ENCODE measurements at regions not wholly inside any gene's neighbourhood (a gene's known extent, or its start where the extent isn't known, plus 50 kb on each side); places are given as distances from the start of the nearest gene placed in this dataset.

- no peak for ATAC-seq
Observed at GRCh38 chr2:118557016-118557415, 290.4 kb downstream of the EN1 start.

DNA sequence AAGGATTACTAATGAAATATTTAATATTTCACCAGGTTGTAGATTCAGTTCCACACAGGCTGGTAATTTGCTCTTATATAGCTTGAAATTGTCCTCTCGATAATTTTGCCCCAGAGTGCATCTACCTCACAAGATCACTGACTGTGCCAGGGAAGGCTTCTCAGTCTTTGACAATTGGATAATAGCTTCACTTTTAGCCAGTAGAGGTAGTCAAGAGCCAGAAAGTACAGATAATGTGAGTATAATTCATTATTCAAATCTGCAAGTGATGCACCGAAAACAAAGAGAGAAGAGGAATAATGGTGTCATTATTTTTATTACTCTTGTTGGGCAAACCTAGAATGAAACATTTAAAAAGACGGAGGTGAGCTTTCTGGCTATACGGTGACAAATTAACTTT, 292.8 kb downstream of the EN1 start:
- no peak for ATAC-seq

- no peak for ATAC-seq
Observed at GRCh38 chr2:118549503-118549902, 297.9 kb downstream of the EN1 start.

DNA sequence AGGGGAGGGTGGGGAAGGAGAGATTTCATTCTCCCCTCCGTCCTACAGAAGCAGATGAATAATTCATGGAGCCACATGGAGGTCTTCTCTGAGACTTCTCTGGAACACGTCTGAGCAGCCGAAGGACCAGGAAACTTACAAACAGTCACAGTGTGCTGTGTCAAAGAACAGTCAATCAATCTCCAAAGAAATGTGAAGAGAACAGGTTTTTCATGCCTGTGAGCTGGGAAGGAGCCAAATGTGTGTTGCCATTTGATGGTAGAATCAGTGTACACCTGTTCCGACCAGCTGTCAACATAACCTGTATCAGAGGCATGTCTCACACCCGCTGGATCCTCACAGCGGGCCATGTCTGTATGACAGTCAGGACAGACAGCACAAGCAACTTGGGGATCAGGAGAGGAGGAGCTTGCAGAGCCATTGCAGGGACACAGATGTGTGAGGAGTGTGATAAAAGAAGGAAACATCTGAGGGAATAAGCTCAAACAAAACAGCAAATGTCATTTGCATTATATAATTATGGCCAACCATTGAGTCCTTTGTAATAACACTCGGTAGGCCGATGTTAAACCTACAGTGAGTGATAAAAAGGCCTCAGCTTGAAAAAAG, 298.5 kb downstream of the EN1 start:
- no peak for ATAC-seq

GRCh38 chr2:118539290-118539689, 308.2 kb downstream of the EN1 start:
- ATAC-seq: no peak

DNA sequence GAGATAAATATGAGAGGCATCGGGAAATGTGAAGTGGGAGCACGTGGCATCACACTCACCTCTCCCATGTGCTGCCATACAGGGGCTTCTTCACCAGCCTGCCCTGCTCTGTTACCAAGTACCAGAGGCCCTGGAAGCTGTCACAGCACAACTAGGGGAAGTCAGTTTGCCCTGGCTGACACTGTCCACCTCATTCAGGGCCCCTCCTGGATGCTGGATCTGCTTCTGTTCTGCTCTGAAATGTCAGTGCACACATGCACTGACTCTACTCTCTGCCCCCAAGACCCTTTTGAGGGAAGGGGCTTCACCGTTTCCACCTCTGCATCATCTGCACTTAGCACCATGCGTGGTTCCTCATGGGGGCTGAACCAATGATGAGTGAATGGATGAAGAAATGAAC, 311.1 kb downstream of the EN1 start:
- ATAC-seq: no peak

- ATAC-seq: no peak
Observed at GRCh38 chr2:118535818-118536212, 311.6 kb downstream of the EN1 start.

- ATAC-seq: no peak
Observed at GRCh38 chr2:118535171-118535817, 312.2 kb downstream of the EN1 start.

GRCh38 chr2:118530976-118531375, 316.5 kb downstream of the EN1 start:
- ATAC-seq: no peak

- no peak for ATAC-seq
Observed at GRCh38 chr2:118529908-118530599, 317.4 kb downstream of the EN1 start.

DNA sequence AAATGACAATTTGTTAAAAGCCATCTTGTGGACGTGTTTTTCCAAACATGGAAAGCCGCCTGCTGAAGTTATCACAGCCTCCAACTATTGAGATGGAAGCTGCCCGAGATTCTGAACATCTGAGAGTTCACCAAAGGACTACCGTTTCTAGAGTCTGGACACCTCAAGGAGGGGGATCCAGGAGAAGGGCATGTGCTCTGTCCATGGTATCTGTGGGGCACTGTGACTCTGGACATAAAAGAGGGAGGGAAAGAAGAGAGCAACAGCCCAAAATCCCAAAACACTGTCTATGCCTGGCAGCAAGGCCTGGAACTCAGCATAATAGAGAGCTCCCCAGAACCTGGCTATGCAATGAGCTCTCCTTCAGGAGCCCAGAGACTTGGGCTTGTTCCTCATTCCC, 319.9 kb downstream of the EN1 start:
- ATAC-seq: no peak

GRCh38 chr2:118525346-118525745, 322.1 kb downstream of the EN1 start:
- no peak for ATAC-seq

DNA sequence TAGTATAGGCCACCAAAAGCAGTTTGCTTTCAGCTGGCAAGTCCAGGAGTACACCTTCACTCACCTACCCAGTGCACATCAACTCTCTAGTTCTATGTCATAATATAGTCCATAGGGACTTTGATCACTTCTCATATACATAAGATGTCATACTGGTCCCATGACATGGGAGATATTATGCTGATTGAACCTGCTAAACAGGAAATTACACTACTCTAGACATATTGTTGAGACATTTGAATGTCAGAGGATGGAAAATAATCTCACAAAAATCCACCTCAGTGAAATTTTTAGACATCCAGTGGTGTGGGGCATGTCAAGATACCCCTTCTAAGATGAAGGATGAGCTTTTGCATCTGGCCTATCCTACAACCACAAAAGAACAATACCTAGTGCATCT, 322.5 kb downstream of the EN1 start:
- no peak for ATAC-seq

DNA sequence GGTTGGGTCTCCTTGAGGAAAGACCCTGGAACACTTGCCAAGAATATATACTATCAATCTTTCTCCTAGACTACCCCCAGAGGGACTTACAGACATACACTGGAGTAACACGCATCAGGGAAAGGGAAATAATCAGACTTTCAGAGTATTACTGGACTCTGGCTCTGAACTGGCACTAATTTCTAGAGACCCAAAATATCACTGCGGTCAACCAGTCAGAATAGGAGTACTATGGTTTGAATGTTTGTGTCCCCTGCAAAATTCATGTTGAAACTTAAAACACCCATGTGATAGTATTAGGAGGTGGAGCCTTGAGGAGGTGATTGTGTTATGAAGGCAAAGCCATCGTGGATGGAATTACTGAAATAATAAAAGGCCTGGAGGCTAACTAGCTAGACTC, 323.7 kb downstream of the EN1 start:
- no peak for ATAC-seq

GRCh38 chr2:118521960-118522359, 325.5 kb downstream of the EN1 start:
- no peak for ATAC-seq

GRCh38 chr2:118521272-118521671, 326.2 kb downstream of the EN1 start:
- ATAC-seq: no peak

DNA sequence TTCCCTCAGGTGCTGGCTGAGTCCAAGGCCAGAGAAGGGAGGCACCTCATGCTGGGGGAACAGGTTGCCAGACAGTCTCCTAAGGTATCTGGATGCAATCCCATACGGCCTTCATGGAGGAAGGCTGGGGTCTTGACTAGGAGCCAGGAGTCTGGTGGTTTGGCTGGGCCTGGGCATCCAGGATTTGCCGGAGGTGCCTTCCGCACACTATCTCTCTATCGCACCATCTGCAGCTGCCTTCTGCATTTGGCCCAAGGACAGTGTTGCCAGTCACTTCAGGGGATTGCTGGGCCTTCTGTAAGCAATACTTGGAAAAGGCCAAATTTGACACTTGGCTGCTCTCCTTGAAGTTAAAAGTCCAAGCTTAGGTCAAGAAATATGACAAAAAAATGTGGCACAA, 327.2 kb downstream of the EN1 start:
- ATAC-seq: no peak

GRCh38 chr2:118519511-118519910, 327.9 kb downstream of the EN1 start:
- ATAC-seq: no peak

- ATAC-seq: no peak
Observed at GRCh38 chr2:118510807-118511206, 336.6 kb downstream of the EN1 start.

GRCh38 chr2:118509319-118510004, 338.0 kb downstream of the EN1 start:
- no peak for ATAC-seq

DNA sequence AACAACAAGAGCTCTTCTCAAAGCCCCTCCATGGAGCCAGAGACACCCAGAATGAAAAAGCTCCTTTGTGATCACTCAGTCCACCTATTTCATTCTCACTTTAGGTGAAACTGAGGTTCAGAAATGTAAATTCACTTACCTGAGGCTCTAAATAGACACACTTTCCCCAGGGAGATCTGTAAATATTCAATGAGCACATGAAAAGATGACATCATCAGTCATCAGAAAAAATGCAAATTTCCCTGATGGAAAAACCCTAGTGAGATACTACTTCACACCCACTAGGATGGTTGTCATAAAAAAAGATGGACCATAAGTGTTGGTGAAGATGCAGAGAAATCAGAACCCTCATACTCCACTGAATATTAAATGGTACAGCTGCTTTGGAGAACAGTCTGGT, 339.2 kb downstream of the EN1 start:
- no peak for ATAC-seq

DNA sequence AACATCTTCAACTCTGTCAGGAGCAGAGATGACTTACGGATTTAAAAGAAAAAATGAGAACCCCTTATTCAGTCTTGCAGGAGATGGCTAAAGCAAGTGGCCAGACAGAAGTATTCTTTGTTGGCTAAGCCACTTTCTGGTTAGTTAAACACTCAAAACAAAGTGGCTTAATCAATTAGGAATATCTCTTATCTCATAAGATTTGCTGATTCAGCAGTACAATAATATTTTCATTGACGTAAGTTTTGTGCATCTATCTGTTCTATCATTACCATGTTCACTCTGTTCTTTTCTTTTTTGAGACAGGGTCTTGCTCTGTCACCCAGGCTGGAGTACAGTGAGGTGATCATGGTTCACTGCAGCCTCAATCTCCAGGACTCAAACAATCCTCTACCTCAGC, 342.0 kb downstream of the EN1 start:
- ATAC-seq: no peak

DNA sequence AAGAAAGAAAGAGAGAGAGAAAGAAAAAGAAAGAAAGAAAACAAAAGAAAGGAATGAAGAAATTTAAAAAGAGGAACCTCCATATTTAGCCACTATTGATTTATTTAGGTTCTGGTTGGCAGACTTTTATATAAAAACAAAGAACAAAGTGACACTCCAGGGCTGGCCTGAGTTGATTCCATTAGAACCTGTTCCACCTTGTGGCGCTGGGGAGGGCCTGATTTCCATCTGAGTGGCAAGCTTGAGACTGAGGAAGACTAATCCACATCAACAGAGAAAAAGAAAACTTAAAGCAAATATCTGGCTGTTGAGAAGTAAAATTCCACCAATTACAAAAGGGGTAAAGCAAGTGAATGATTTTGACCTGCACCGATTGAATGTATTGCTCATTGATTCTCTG, 345.3 kb downstream of the EN1 start:
- no peak for ATAC-seq

- ATAC-seq: no peak
Observed at GRCh38 chr2:118498943-118499342, 348.5 kb downstream of the EN1 start.

All from activated CD4-positive, CD25-positive, alpha-beta regulatory T cell treated with anti-CD3 and anti-CD28 coated beads, Interleukin-2, amount 50 U/mL, for 24 hours (primary cell).